ENCODE measurements at regions not wholly inside any gene's neighbourhood (a gene's known extent, or its start where the extent isn't known, plus 50 kb on each side); places are given as distances from the start of the nearest gene placed in this dataset.

DNA sequence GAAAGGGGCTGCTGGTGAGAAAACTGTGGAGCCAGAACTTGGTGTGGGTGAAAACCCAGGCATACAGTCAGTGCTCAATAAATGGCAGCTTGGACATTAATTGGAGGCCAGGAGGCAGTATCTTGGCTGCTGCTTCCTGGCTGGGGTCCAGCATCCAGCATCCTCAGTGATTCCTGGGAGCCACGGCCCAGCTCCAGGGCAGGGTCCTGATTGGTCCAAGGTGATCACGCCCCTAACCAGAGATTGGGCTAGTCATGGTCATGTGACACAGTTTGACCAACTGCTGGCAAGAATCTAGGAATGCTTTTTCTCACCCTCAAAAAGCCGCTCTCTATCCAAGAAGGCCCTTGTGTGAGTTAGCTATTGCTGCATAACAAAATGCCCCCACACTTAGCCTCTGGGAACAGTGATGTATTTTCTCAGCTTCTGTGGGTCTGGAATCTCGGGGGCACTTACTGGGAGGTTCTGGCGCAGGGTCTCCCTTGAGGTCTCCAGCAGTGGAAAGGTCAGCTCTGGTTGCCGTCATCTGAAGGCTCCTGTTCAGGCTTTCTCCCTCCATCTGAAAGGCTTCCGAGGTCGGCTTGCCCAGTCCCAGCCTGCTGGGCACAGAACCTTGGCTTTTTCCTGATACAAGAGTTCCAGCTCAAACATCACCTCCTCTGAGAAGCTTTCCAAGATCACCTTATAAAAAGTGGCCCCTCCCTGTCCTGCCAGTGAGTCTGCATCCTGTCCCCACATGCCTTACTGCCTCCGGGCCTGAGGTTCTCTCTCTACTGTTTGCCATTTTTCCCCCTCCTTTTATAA lies 119.2 kb upstream of the NCOR2 start:
- DNase-seq, result no peak

DNA sequence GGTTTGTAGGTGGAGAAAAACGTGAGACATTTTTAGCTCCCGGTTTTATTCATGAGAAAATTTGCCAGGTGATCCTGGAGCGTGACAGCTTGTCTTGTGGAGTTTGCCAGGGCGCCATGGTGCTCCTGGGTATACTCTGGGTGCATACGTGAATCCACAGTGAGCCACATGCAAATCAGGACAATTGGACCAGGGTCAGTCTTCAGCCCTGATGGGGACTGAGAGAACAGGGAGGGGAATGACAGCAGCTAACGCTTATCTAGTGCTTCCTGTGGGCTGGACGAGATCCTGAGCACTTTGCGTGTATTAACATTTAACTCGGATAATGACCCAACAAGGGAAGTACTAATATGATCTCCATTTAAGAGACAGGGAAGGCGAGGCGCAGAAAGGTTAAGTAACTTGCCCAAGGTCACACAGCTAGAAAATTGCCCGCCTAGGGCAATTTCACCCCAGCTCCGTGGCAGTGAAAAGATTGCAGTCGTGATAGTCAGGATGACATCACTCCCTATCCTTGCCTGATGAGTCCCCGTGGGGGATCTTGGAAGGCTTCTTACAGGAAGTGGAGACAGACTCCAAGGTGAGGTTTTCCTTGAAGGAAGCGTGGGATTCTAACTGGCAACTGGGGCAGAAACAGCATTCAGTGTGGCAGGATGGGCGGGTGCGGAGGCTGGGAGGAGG lies 118.4 kb upstream of the NCOR2 start:
- DNase-seq, result no peak

DNA sequence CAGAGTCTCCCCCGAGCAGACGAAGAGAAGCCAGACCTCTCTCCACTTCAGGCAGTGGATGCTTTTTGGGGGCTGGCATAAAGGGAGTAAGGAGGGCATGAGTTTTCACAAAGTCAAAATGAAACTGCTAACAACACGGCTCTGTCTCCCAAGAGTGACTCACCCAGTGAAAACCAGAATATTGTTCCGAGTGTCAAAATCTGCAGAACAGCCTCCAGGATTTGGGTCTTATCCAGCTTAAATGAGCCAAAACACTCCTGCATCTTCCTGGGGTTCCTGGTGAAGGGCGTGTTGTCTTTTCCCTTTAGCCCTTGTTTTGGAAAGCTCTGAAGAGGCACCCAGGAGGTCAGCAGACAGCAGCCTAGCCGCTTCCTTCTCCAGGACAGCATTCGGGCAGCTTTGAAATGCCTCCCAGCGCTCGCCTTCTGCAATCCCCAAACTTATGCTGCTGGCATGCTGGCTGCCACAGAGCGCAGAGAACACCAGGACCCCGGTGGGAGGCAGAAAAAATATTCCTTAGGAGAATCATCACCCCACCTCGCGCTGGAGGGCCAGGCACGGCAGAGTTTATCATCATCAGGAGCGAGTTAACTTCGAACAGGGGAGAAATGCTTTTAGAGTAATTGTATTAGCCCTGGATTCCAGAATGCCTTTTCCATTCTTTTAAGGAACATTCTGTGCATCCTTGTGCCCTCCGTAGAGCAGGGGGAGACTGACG lies 117.7 kb upstream of the NCOR2 start:
- no peak for DNase-seq

DNA sequence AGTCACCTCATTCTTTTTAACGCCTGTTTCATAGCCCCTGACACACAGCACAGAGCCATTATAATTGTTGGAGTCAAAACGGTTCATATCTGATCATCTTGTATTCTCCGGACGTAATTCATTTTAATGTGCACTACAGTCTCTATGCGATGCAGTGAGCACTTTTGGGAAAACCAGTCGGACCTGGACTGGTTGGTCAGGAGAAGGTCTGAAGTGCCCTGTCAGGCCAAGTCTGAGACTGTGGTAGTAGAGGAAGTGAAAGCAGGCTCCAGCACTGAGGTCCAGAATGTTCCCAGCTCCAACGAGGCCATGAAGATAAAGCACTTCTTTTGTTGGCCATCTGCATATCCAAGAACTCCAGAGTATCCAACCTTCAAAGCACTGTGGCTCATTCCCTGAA lies 117.1 kb upstream of the NCOR2 start:
- no peak for DNase-seq

DNA sequence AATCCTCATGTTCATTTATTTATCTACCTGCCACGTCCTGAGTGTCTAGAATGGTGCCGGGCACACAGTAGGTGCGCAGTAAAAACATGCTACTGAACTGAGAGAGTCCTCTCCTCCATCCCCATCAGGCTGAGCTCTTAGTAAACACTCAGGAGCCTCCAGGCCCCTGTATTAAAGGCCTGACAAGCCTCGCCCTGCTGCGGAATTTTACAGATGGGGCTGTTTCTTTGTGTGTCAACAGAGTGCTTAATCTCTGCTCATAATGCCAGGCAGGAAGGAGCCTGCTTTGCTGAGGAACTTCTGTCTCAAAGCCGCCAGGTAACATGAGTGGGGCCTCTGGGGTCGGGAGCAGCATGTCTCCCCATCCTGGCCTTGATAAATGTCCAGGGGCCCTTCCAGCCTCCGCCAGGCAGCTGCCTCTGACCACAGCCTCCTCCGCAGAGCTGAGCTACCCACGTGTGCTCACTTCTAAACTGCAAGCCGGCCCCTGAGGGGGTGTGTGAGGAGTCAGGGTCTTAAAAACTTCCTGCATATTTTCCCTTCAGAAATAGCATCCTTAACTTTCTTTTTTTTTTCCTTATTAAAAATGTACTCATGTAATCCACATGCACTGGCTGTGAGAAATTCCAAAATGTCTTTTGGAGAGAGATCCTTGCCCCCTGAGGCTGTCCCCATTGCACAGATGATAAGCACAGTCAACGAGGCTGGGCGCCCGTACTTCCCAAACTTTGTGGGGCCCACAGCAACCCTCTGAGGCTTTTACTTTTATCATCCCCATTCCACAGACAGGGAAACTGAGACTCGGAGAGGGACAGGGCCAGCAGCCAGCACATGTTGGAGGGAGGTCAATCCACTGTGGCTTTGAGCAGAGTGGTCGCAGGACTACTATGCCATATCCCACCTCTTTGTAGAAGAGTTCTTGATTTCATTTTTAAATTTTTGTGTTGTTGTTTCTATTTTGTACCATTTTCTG lies 116.0 kb upstream of the NCOR2 start:
- DNase-seq, result no peak

DNA sequence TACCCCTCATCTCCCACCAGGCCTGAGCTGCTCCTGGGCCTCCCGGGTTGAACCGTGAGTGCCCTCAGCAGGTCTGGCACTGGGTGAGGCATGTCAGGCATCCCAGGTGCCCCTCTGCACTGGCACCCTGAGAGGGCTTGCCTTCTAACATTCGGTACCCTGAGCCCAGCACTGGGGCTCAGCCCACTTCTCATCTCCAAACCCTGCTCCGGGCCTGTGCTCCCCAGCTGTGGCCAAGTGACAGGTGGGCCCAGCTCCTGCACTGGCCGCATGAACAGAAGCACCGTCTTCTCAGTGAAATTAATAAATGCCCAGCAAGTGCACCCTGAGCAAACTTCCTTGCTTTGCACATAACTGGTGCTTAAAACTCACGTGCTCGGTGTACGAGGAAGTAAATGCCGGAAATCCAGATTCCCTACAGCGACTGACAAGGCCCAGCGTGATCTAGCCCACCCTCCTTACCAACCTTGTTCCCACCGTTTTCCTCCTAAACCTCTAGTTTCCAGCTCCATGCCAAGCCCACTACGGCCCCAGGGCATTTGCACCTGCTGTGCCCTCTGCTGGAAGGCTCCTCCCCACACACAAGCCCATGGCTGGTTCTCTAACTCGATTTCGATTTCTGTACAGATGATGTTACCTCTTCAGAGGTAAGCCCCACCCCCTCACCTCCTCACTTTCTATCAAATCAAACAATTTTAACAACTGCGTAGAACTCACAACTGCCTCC lies 115.2 kb upstream of the NCOR2 start:
- DNase-seq, result no peak

DNA sequence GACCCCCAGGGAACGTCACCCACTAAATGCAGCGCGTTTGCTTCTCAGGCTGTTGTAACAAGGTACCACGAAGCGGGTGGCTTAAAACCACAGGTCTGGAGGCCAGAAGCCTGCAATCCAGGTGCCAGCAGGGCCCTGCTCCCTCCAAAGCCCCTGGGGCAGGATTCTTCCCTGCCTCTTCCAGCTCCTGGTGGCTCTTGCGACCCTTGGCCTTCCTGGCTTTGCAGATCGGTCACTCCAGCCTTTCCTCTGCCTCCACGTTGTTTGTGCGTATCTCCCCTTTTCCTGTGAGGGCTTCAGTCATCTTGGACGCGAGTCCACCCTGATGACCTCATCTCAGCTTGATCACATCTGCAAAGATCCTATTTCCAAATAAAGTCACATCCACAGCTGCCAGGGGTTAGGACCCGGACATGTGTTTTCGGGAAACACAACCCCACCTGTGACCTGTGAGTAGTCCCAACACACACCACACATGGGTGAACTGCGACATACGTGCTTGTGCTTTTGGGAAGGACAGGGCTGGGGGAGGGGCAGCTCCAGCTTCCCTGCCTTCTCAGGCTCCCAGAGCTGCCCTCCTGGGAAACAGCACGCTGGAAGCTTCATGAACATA lies 114.5 kb upstream of the NCOR2 start:
- DNase-seq, result no peak

DNA sequence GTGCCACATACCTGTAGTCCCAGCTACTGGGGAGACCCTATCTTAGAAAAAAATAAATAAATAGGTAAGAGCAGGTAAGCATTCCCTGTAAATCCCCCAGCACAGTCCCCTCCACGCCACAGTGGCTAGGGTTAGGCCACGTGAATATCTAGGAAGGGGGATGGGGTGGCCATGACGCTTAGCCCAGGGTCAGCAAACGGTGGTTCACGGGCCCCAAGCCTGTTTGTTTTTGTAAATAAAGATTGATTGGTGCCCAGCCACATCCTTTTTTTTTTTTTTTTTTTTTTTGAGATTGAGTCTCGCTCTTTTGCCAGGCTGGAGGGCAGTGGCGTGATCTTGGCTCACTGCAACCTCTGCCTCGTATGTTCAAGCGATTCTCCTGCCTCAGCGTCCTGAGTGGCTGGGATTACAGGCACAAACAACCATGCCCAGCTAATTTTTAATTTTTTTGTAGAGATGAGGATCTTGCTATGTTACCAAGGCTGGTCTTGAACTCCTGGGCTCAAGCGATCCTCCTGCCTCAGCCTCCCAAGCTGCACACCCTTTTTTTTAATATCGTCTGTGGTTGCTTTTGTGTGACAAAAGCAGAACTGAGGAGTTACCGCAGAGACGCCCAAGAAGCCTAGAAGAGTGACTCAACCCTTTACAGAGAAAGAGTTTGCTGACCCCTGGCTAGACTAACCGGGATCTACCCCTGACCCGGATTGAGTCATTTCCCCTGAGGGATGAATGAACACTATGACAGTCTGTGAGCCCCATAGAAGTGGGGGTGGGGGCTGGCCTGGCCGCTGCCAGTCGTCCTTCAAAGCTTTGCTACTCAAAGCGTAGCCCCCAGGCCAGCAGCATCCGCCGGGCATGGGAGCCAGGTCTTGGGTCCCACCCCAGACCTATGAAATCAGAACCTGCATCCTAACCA lies 113.7 kb upstream of the NCOR2 start:
- DNase-seq, result peak in 1 of 3 experiments; percentile 25

DNA sequence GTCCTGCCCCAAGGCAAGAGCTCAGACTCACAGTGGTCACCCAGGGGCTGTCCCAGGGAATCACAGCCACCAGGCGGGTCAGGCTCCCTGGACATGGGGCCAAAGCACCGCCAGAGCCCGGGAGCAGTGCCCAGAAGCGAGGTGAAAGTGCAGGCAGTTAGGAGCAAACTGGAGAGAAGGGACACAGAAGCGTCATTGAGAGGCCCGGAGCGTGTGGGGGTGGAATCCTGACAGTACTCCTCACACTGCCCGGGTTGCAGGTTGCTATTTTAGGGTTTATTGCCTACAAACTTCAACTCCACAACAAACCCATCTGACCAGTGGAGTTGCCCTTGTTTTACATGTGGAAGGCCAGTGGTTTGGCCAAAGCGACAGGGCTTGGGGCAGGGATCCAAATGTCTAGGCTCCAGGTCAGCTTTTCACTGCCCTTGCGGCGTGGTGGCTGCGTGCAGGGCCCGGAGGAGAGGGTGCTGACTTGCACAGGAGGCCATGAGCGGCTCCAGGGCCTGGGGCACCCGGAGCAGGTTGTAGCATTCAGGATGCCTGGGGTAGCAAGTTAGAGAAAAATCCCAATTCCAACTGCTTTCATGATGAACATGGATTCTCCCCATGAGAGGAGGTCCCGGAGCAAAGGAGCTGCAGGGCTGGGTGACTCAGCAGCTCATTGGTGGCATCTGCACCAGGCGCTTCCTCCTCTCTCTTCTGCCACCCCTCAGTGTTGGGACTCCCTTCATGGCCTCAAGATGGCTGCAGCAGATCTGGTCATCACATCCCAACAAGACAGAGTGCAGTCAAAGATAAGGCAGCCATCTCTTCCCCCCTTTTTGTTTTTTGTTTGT lies 112.3 kb upstream of the NCOR2 start:
- no peak for DNase-seq

DNA sequence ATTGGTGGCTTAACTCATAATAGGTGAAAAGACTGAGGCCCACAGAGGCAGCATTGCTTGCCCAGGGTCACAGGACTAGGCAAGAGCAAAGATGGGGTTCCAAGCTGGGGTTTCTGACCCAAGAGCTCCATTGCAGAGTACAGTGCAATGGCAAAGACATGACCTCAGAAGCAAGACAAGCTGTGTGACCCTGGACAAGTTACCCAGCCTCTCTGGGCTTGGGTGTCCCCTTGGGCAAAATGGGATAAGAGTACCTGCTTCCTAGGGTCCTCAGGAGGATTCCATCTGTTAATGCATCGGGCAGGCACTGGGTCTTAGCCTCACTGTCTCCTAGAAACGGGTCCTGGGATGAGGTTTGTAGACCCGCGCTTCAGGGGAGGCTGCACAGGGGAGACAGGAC lies 111.6 kb upstream of the NCOR2 start:
- no peak for DNase-seq

DNA sequence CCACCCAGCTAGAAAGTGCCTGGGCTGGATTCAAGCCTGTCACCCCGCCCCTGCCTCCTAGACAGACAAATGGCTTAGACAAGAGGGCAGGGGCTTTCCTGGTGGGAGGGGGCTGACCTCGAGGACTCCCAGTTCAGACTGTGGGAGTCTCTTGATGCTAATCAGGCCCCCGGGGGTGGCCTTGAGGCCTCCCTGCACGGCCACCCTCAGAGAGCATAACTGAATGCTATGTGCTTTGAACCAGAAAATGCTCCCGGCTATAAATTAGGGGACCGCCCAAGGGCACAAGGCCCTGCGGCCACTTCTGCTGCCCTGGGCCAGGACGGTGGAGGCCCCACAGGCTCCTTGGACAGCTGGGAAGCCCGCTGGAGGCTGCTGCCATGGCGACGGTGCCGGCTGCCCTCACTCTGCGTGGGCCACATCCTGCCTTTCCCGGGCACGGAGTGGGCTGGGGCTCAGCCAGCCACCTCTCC lies 111.0 kb upstream of the NCOR2 start:
- no peak for DNase-seq

DNA sequence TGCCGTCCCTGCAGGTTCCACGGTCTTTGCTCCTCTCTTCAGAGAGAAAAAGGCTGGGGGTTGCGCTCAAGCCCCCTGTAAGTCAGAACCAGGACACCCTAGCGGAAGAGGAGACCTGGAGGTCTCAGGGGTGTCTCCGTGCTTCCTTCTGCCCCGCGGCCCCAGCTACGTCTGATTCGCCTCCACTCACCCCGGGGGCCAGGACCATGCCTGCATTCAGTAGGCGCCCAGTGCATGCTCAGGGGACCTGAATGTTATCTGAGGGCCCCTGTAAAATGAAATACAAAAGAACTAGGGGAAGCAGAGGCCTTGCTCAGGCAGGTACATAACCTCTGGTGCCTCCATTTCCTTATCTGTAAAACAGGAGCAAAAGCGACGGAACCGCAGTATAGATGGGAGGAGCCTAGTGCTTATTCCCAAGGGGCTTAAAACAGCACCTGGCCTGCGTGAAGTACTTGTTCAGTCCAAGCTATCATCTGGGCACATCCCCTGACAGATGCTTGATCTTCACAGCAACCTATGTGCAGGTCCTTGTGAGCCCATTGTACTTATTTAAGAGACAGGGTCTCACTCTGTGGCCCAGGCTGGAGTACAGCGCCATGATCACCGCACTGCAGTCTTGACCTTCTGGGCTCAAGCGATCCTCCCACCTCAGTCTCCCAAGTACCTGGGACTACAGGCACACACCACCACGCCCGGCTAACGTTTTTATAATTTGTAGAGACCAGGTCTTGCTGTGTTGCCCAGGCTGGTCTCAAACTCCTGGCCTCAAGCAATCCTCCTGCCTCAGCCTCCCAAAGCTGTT lies 110.3 kb upstream of the NCOR2 start:
- DNase-seq, result peak in 2 of 3 experiments; percentile 34 to 84

DNA sequence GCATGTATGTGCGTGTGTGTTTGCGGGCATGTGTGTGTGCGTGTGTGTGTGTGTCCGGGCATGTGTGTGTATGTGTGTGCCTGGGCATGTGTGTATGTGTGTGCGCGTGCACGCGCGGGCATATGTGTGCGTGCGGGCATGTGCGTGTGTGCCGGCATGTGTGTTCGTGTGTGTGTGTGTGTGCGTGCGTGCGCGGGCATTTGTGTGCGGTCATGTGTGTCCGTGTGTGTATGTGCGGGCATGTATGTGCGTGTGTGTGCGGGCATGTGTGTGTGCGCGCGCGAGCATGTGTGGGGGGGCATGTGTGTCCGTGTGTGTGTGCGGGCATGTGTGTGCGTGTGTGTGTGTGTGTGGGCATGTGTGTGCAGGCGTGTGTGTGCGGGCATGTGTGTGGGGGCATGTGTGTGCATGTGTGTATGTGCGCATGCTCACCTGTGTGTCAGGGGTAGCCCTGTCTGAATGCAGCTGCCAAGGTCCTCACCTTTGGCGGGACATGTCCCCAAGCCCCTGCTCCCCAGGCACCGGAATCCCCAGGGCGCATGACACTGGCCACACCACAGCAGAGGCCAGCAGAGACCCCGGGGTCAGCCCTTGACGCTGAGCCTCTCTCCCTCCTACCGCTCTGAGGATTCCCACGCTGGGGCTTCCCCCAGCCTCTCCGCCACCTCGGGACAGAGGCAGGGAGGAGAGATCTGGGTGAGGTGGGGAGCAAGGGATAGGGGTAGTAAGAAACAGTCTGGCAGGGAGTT lies 109.5 kb upstream of the NCOR2 start:
- DNase-seq, result no peak

DNA sequence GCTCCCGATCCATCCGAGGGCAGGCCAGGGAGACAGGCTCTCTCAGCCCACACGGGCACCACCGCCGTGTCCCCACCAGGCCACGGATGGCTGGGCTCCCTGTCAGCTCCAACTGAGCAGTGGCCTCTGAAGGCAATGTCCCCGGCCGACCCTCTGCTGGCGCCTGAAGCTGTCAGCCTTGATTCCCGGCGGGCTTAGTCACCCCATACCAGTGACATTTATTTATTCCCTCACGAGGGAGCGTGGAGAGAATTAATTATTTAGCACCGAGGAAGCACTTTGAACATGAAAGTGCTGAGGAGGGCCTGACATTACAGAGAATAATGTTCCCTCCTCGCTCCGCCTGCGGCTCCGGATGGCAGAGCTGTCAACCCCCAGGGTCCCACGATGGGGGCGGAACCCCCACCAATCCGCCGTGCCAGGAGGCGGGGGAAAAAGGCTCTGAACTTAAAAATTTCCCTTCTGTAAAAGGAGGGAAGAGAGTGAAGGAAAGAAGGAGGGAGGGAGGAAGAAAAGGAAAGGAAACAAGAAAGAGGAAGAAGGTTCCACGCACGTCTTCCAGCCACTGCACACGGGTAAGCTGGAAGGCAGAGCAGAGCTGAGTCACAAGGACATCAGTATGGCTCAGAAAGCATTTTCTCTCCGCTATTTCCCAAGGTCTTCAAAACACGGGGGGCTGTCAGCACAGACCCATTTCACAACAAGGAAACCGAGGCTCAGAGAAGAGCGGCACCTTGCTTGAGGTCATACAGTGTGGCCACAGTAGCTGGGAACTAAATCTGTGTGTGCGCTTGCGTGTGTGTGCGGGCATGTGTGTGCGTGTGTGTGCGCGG lies 108.7 kb upstream of the NCOR2 start:
- no peak for DNase-seq

DNA sequence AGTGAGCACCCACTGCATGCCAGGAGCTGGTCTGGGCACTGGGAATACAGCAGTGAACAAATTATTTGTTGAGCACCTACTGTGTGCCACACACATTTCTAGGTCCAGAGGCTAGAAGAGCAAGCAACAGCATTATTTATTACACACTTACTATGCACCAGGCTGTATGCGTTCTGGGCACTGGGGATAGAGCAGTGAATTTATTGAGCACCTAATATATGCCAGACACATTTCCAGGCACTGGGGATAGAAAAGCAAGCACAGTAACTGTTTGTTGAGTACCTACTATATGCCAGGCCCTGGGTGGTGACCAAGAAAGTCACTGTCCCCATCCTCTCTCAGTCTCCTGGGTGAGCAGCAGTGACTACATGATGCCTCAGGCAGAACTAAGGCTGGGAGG lies 107.5 kb upstream of the NCOR2 start:
- no peak for DNase-seq

DNA sequence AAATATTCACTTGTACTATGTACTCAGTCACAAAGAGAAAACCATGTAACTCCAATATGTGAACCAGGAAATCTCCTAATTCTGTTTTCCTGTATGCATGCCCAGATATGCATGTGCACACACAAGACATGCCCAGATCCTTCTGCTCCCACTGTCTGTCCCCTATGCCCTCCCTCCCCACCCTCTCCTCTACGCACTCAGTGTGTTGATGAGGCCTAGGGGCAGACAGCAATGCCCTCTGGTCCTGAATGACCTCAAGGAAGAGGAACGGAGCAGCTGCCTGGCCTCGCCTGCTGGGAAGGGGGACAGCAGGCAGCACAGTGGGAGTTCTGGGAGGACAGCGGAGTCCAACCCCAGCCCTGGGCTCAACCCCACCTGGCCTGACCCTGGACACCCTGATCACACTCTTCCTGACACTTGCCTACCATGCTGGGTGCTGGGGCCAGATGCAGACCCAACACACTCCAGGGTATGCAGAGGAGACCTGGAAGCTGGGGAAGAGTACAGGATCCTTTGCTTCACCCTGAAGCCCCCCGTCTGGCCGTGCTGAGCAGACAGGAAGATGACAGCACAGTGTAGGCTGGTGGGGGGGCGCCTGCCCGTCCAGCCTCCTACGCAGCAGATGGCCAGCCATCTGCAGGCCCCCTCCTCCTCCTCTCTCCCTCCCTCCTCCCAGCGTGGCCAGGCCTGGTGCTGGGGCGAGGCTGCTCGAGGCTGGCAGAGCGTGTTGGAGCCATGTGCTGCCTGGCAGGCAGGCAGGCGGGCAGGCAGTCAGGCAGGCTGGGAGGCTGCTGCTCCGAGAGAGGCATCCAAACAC lies 106.6 kb upstream of the NCOR2 start:
- DNase-seq, result peak in 1 of 3 experiments; percentile 49
